ENCODE measurements at regions not wholly inside any gene's neighbourhood (a gene's known extent, or its start where the extent isn't known, plus 50 kb on each side); places are given as distances from the start of the nearest gene placed in this dataset.

- no peak for DNase-seq (ENCODE audit: low read depth)
- no peak overlapping the region for H3K4me3 ChIP-seq (ENCODE audit: low read depth, low read length)
These were observed 132.4 kb downstream of the CTTN start for GRCh38 chr11:70530629-70531185.

GRCh38 chr11:70531281-70532065, 133.1 kb downstream of the CTTN start:
- DNase-seq (ENCODE audit: low read depth) = no peak

DNA sequence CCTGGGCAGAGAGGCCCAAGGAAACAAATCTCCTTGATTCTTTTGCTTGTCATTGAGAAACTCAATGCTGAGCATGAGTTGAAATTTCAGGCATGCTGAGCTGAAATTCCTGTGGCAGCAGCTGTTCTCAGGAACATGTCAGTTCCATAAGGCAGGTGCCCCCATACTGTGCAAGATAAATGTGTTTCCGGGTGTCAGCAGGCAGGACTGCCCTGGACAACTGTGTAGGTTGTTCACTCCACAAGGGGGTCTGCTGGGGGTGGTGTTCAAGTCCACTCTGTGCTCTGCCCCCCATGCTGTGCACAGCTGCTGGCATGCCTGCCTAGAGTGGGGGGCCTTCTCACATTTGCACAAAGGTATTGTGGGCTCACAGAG, 133.7 kb downstream of the CTTN start:
- no peak overlapping the region for H3K4me3 ChIP-seq (ENCODE audit: low read depth, low read length)
- DNase-seq (ENCODE audit: low read depth) = no peak

More at GRCh38 chr11:70531281-70532065, 133.1 kb downstream of the CTTN start:
- no peak overlapping the region for H3K4me3 ChIP-seq (ENCODE audit: low read depth, low read length)

GRCh38 chr11:70532731-70533130, 134.4 kb downstream of the CTTN start:
- no peak overlapping the region for H3K4me3 ChIP-seq (ENCODE audit: low read depth, low read length)
- DNase-seq (ENCODE audit: low read depth) = no peak

GRCh38 chr11:70535191-70535971, 137.1 kb downstream of the CTTN start:
- DNase-seq (ENCODE audit: low read depth) = no peak
- no peak overlapping the region for H3K4me3 ChIP-seq (ENCODE audit: low read depth, low read length)

DNA sequence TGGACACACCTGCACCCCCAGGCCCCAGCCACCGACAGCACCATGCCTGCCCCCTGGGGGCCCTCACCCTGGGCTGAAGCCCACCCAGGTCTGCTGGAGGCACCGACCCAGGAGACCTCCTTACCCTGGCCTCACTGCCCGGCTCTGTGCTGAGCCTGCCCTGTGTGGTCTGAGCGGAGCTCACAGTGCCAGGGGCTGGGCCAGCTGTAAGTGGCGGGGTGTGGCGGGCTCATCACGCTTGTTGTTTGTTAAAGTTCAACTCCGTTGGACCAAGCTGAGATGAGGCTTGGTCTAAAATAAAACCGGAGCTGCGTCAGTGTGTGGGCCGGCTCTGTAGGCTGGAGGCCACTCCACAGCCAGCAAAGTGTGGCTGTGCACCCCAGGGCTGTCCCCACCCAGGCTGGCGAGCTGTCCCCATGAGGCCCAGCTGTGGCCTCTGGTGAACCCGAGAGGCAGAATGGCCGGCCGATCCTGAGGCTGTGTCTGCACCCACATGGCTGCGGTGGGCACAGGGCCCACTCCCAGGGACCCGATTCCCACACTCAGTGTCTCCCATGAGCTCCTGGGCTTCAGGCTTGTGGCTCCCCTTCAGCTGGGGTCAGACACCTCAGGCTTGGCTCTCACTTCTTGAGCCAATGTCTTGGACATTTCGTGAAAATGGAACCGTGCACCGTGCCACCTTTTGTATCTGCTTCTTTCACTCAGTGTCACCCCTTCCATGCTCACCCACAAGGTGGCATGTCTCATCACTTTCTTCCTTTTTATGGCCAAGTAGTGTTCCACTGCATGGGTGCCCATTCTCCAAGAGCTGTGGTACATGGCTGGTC, 137.9 kb downstream of the CTTN start:
- H3K4me3 ChIP-seq (ENCODE audit: low read depth, low read length) = no peak overlapping the region

DNA sequence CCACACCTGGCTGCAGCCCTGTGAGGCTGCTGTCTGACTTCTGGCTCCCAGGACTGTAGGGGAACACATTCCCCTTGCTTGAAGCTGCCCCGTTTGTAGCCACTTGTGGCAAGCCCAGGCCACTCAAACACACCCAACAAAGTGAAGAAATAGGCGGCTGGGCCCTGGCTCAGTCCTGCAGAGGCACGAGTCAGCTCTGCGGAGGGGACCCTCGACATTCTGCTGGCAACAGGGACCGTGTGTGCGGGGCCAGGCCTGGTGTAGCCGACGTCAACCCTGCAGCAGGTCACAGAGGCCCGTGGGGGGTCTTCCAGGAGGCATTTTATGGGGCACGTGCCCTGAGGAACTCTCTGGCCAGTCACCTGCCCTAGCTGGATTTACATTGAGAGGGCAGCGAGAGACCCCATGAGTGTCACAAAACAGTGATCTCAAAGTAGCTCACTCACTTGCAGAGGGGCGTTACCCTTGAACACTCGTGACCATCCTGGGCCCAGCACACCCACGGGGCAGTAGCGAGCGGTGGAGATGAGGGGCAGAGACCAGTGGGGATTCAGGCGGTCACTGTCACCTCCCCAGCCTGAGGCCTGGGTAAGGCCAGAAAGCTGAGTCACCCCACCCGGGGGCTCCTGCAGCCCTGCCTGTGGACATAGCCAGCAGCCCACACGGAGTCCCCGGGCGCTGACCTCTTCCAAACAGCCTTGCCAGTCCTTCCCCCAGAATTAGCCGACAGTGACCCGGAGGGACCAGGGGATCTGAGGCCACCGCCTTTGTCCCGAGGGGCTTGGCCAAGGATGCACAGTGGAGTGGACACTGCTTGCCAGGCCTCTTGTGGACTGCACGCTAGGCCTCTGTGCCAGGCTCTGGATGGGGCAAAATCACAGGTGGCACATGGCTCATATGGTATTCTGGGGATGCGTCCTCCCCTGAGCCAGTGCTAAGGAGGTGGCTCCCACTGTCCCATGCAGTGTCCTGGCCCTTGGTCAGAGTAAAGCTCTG, 139.5 kb downstream of the CTTN start:
- no peak overlapping the region for H3K4me3 ChIP-seq (ENCODE audit: low read depth, low read length)
- DNase-seq (ENCODE audit: low read depth) = no peak

More for the DNA sequence above, 137.9 kb downstream of the CTTN start:
- no peak for DNase-seq (ENCODE audit: low read depth)

GRCh38 chr11:70538641-70539359, 140.5 kb downstream of the CTTN start:
- no peak overlapping the region for H3K4me3 ChIP-seq (ENCODE audit: low read depth, low read length)
- no peak for DNase-seq (ENCODE audit: low read depth)

- DNase-seq (ENCODE audit: low read depth) = no peak
- H3K4me3 ChIP-seq (ENCODE audit: low read depth, low read length) = no peak overlapping the region
These were observed 141.2 kb downstream of the CTTN start for GRCh38 chr11:70539360-70540095.

GRCh38 chr11:70540196-70540595, 141.9 kb downstream of the CTTN start:
- no peak for DNase-seq (ENCODE audit: low read depth)
- H3K4me3 ChIP-seq (ENCODE audit: low read depth, low read length) = no peak overlapping the region

- no peak overlapping the region for H3K4me3 ChIP-seq (ENCODE audit: low read depth, low read length)
- DNase-seq (ENCODE audit: low read depth) = no peak
These were observed 142.8 kb downstream of the CTTN start for GRCh38 chr11:70541176-70541575.

- H3K4me3 ChIP-seq (ENCODE audit: low read depth, low read length) = no peak overlapping the region
- no peak for DNase-seq (ENCODE audit: low read depth)
These were observed 143.4 kb downstream of the CTTN start for GRCh38 chr11:70541699-70542098.

DNA sequence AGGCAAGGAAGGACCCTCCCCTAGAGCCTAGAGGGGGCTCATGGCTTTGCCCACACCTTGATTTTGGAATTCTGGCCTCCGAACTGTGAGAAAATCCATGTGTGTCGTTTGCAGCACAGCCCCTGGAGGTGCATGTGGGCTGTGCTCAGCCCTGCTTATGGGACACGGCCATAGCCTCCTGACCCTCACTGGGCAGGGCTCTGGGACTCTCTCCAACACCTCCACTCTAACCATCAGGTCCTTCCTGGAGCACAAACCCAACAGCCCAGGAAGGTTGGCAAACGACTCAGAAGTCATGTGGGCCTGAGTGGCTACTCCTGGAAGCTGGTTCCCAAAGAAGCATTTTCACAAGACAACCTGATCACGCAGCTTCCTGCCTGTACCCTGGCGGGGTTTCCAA, 144.1 kb downstream of the CTTN start:
- no peak overlapping the region for H3K4me3 ChIP-seq (ENCODE audit: low read depth, low read length)
- DNase-seq (ENCODE audit: low read depth) = no peak

DNA sequence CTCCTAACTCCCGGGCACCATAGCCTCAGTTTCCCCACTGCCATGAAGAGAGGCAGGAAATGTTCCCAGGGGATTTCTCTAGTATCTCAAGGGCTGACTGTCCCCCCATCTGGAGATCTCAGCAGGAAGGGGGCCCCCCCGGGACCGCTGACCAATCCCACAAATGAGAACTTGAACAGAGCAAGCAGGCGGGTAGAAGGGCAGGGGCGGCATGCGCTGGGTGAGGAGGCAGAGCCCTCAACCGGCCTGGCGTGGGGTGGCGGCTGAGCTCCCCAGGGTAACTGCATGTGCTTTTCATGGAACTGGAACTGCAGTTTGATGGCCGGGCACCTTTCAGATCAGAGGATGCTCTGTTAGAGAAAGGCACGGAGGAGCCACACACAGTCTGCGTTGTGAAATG, 144.5 kb downstream of the CTTN start:
- DNase-seq (ENCODE audit: low read depth) = no peak
- H3K4me3 ChIP-seq (ENCODE audit: low read depth, low read length) = no peak overlapping the region

DNA sequence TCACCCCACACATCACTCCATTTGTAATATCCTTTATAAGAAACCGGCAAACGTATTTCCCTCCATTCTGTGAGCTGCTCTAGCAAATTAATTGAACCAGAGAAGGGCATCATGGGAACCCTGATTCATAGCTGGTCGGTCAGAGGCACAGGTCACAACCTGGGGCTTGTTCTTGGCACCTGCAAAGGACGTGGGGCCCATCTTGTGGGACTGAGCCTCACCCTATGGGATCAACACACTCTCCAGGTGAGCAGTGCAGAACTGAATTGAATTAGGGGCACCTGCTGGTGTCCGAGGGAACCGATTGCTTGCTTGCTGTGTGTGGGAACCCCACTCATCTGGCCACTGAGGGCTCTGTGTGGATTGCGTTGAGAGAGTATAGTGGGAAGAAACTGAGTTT, 145.3 kb downstream of the CTTN start:
- H3K4me3 ChIP-seq (ENCODE audit: low read depth, low read length) = no peak overlapping the region
- no peak for DNase-seq (ENCODE audit: low read depth)

GRCh38 chr11:70544067-70544773, 145.9 kb downstream of the CTTN start:
- H3K4me3 ChIP-seq (ENCODE audit: low read depth, low read length) = no peak overlapping the region
- no peak for DNase-seq (ENCODE audit: low read depth)
